ENCODE measurements at regions not wholly inside any gene's neighbourhood (a gene's known extent, or its start where the extent isn't known, plus 50 kb on each side); places are given as distances from the start of the nearest gene placed in this dataset.

GRCh38 chr5:9841516-9842170 is 211.5 kb upstream of the TAS2R1 start:
- Histone ChIP-seq H3K9me3 (ENCODE audit: low read depth) (no peaks in the 10 kb centered on the region), H3K4me3 (no peak overlapping the region), H3K27ac (no peak overlapping the region), H3K36me3 (no peaks in the 10 kb centered on the region), H3K4me1 (ENCODE audit: low read depth) (no peaks in the 10 kb centered on the region), H3K27me3 (no peaks in the 10 kb centered on the region)
- no peak for DNase-seq (ENCODE audit: low read depth in 1 of 2, low spot score in 1 of 2)
- TF ChIP-seq CTCF (IDR thresholded peaks at IDR 0.05; ENCODE audit: low read depth, low read length) = no peak

- H3K27ac ChIP-seq = no peak overlapping the region
- H3K27me3 ChIP-seq = no peaks in the 10 kb centered on the region
- no peaks in the 10 kb centered on the region for H3K4me1 ChIP-seq (ENCODE audit: low read depth)
- TF ChIP-seq CTCF (IDR thresholded peaks at IDR 0.05; ENCODE audit: low read depth, low read length) = no peak
- no peak overlapping the region for H3K4me3 ChIP-seq
- H3K9me3 ChIP-seq (ENCODE audit: low read depth) = no peaks in the 10 kb centered on the region
- H3K36me3 ChIP-seq = no peaks in the 10 kb centered on the region
- peak in 1 of 2 donors; percentile 13 for DNase-seq (ENCODE audit: low read depth in 1 of 2, low spot score in 1 of 2)
Measured at GRCh38 chr5:9838916-9839315, 208.8 kb upstream of the TAS2R1 start.

GRCh38 chr5:9834871-9835770 is 205.0 kb upstream of the TAS2R1 start:
- no peak for TF ChIP-seq CTCF (IDR thresholded peaks at IDR 0.05; ENCODE audit: low read depth, low read length)
- peak in 1 of 2 donors; percentile 20 for DNase-seq (ENCODE audit: low read depth in 1 of 2, low spot score in 1 of 2)
- H3K4me3 ChIP-seq = no peak overlapping the region

GRCh38 chr5:9833871-9834270 is 203.7 kb upstream of the TAS2R1 start:
- DNase-seq (ENCODE audit: low read depth in 1 of 2, low spot score in 1 of 2) = no peak
- Histone ChIP-seq H3K36me3 (no peaks in the 10 kb centered on the region), H3K9me3 (ENCODE audit: low read depth) (no peaks in the 10 kb centered on the region), H3K27me3 (no peaks in the 10 kb centered on the region), H3K4me1 (ENCODE audit: low read depth) (no peaks in the 10 kb centered on the region), H3K27ac (no peak overlapping the region), H3K4me3 (no peak overlapping the region)
- TF ChIP-seq CTCF (IDR thresholded peaks at IDR 0.05; ENCODE audit: low read depth, low read length) = no peak

More at GRCh38 chr5:9834871-9835770, 205.0 kb upstream of the TAS2R1 start:
- Histone ChIP-seq H3K27ac (no peak overlapping the region), H3K36me3 (no peaks in the 10 kb centered on the region), H3K27me3 (no peaks in the 10 kb centered on the region), H3K9me3 (ENCODE audit: low read depth) (no peaks in the 10 kb centered on the region), H3K4me1 (ENCODE audit: low read depth) (no peaks in the 10 kb centered on the region)

GRCh38 chr5:9832921-9833320 is 202.8 kb upstream of the TAS2R1 start:
- TF ChIP-seq CTCF (IDR thresholded peaks at IDR 0.05; ENCODE audit: low read depth, low read length) = no peak
- no peaks in the 10 kb centered on the region for H3K4me1 ChIP-seq (ENCODE audit: low read depth)
- no peak for DNase-seq (ENCODE audit: low read depth in 1 of 2, low spot score in 1 of 2)

More at GRCh38 chr5:9832921-9833320, 202.8 kb upstream of the TAS2R1 start:
- Histone ChIP-seq H3K27ac (no peak overlapping the region), H3K9me3 (ENCODE audit: low read depth) (no peaks in the 10 kb centered on the region), H3K4me3 (no peak overlapping the region), H3K27me3 (no peaks in the 10 kb centered on the region), H3K36me3 (no peaks in the 10 kb centered on the region)

All from cardiac muscle cell (in vitro differentiated cells and primary cell).